ENCODE measurements at regions not wholly inside any gene's neighbourhood (a gene's known extent, or its start where the extent isn't known, plus 50 kb on each side); places are given as distances from the start of the nearest gene placed in this dataset.
"Not testable (repeated sequence)": the region's sequence is repeated elsewhere in the genome, so short reads cannot be mapped to it uniquely, and the experiment has no call there.

GRCh38 chr4:106803083-106803482, 233.0 kb downstream of the DKK2 start:
- Histone ChIP-seq H3K4me1 (replicated peaks) (no peaks in the 10 kb centered on the region), H3K27me3 (replicated peaks) (no peaks in the 10 kb centered on the region), H3K9me3 (replicated peaks) (no peaks in the 10 kb centered on the region), H3K36me3 (no peaks in the 10 kb centered on the region), H3K4me3 (no peak overlapping the region), H3K27ac (no peak overlapping the region)
- peak in 1 of 2 experiments; percentile 5 for DNase-seq (ENCODE audit: low read depth in 1 of 2, low spot score in 2 of 2)

- no peak for DNase-seq (ENCODE audit: low read depth in 1 of 2, low spot score in 2 of 2)
- H3K27me3 ChIP-seq (replicated peaks) = no peaks in the 10 kb centered on the region
- H3K4me1 ChIP-seq (replicated peaks) = no peaks in the 10 kb centered on the region
- H3K9me3 ChIP-seq (replicated peaks) = no peaks in the 10 kb centered on the region
- H3K4me3 ChIP-seq = no peak overlapping the region
- H3K36me3 ChIP-seq = no peaks in the 10 kb centered on the region
- H3K27ac ChIP-seq = no peak overlapping the region
Observed at GRCh38 chr4:106801386-106801785, 234.7 kb downstream of the DKK2 start.

- no peak overlapping the region for H3K4me3 ChIP-seq
- H3K4me1 ChIP-seq (replicated peaks) = no peaks in the 10 kb centered on the region
- H3K36me3 ChIP-seq = no peaks in the 10 kb centered on the region
- no peak overlapping the region for H3K27ac ChIP-seq
- no peak for DNase-seq (ENCODE audit: low read depth in 1 of 2, low spot score in 2 of 2)
- no peaks in the 10 kb centered on the region for H3K9me3 ChIP-seq (replicated peaks)
- H3K27me3 ChIP-seq (replicated peaks) = no peaks in the 10 kb centered on the region
Observed at GRCh38 chr4:106796876-106797275, 239.2 kb downstream of the DKK2 start.

- DNase-seq (ENCODE audit: low read depth in 1 of 2, low spot score in 2 of 2) = no peak
- no peaks in the 10 kb centered on the region for H3K36me3 ChIP-seq
- H3K9me3 ChIP-seq (replicated peaks) = no peaks in the 10 kb centered on the region
- H3K27ac ChIP-seq = no peak overlapping the region
- H3K27me3 ChIP-seq (replicated peaks) = no peaks in the 10 kb centered on the region
- no peak overlapping the region for H3K4me3 ChIP-seq
- no peaks in the 10 kb centered on the region for H3K4me1 ChIP-seq (replicated peaks)
Observed at GRCh38 chr4:106795326-106795725, 240.8 kb downstream of the DKK2 start.

- no peaks in the 10 kb centered on the region for H3K36me3 ChIP-seq
- no peak for DNase-seq (ENCODE audit: low read depth in 1 of 2, low spot score in 2 of 2)
- no peak overlapping the region for H3K27ac ChIP-seq
- no peaks in the 10 kb centered on the region for H3K27me3 ChIP-seq (replicated peaks)
- no peaks in the 10 kb centered on the region for H3K9me3 ChIP-seq (replicated peaks)
- no peak overlapping the region for H3K4me3 ChIP-seq
- no peaks in the 10 kb centered on the region for H3K4me1 ChIP-seq (replicated peaks)
Observed at GRCh38 chr4:106793933-106794332, 242.2 kb downstream of the DKK2 start.

- no peak for DNase-seq (ENCODE audit: low read depth in 1 of 2, low spot score in 2 of 2)
- Histone ChIP-seq H3K36me3 (no peaks in the 10 kb centered on the region), H3K4me3 (no peak overlapping the region), H3K4me1 (replicated peaks) (no peaks in the 10 kb centered on the region), H3K27me3 (replicated peaks) (no peaks in the 10 kb centered on the region), H3K27ac (no peak overlapping the region), H3K9me3 (replicated peaks) (no peaks in the 10 kb centered on the region)
Observed at GRCh38 chr4:106775636-106776035, 260.5 kb downstream of the DKK2 start.

GRCh38 chr4:106774055-106774454, 262.1 kb downstream of the DKK2 start:
- not testable (repeated sequence) for DNase-seq (ENCODE audit: low read depth in 1 of 2, low spot score in 2 of 2)

GRCh38 chr4:106773076-106773905, 262.8 kb downstream of the DKK2 start:
- H3K4me3 ChIP-seq = no peak overlapping the region
- no peaks in the 10 kb centered on the region for H3K27me3 ChIP-seq (replicated peaks)
- no peaks in the 10 kb centered on the region for H3K4me1 ChIP-seq (replicated peaks)
- H3K9me3 ChIP-seq (replicated peaks) = no peaks in the 10 kb centered on the region
- no peak for DNase-seq (ENCODE audit: low read depth in 1 of 2, low spot score in 2 of 2)
- H3K27ac ChIP-seq = no peak overlapping the region
- no peaks in the 10 kb centered on the region for H3K36me3 ChIP-seq

More at GRCh38 chr4:106774055-106774454, 262.1 kb downstream of the DKK2 start:
- H3K4me3 ChIP-seq; H3K27me3 ChIP-seq (replicated peaks); H3K36me3 ChIP-seq; H3K27ac ChIP-seq; H3K4me1 ChIP-seq (replicated peaks); H3K9me3 ChIP-seq (replicated peaks): not testable (repeated sequence)

GRCh38 chr4:106767991-106768390, 268.1 kb downstream of the DKK2 start:
- no peak overlapping the region for H3K27ac ChIP-seq

GRCh38 chr4:106766519-106766918, 269.6 kb downstream of the DKK2 start:
- H3K27ac ChIP-seq = no peak overlapping the region
- peak in 1 of 2 experiments; percentile 5 for DNase-seq (ENCODE audit: low read depth in 1 of 2, low spot score in 2 of 2)

More at GRCh38 chr4:106767991-106768390, 268.1 kb downstream of the DKK2 start:
- Histone ChIP-seq H3K27me3 (replicated peaks) (no peaks in the 10 kb centered on the region), H3K36me3 (no peaks in the 10 kb centered on the region), H3K9me3 (replicated peaks) (no peaks in the 10 kb centered on the region), H3K4me1 (replicated peaks) (no peaks in the 10 kb centered on the region), H3K4me3 (no peak overlapping the region)
- DNase-seq (ENCODE audit: low read depth in 1 of 2, low spot score in 2 of 2) = no peak

GRCh38 chr4:106764774-106765173, 271.3 kb downstream of the DKK2 start:
- Histone ChIP-seq H3K27me3 (replicated peaks) (no peaks in the 10 kb centered on the region), H3K4me1 (replicated peaks) (no peaks in the 10 kb centered on the region), H3K27ac (no peak overlapping the region), H3K4me3 (no peak overlapping the region), H3K36me3 (no peaks in the 10 kb centered on the region), H3K9me3 (replicated peaks) (no peaks in the 10 kb centered on the region)
- no peak for DNase-seq (ENCODE audit: low read depth in 1 of 2, low spot score in 2 of 2)

More at GRCh38 chr4:106766519-106766918, 269.6 kb downstream of the DKK2 start:
- no peak overlapping the region for H3K4me3 ChIP-seq
- H3K4me1 ChIP-seq (replicated peaks) = no peaks in the 10 kb centered on the region
- H3K27me3 ChIP-seq (replicated peaks) = no peaks in the 10 kb centered on the region
- no peaks in the 10 kb centered on the region for H3K9me3 ChIP-seq (replicated peaks)
- H3K36me3 ChIP-seq = no peaks in the 10 kb centered on the region

- H3K36me3 ChIP-seq = no peaks in the 10 kb centered on the region
- no peak overlapping the region for H3K4me3 ChIP-seq
- H3K27ac ChIP-seq = no peak overlapping the region
- no peaks in the 10 kb centered on the region for H3K9me3 ChIP-seq (replicated peaks)
- no peaks in the 10 kb centered on the region for H3K4me1 ChIP-seq (replicated peaks)
- no peak for DNase-seq (ENCODE audit: low read depth in 1 of 2, low spot score in 2 of 2)
- no peaks in the 10 kb centered on the region for H3K27me3 ChIP-seq (replicated peaks)
Observed at GRCh38 chr4:106762666-106763443, 273.3 kb downstream of the DKK2 start.

- Histone ChIP-seq H3K9me3 (replicated peaks) (no peaks in the 10 kb centered on the region), H3K27ac (no peak overlapping the region), H3K4me3 (no peak overlapping the region), H3K27me3 (replicated peaks) (no peaks in the 10 kb centered on the region), H3K4me1 (replicated peaks) (no peaks in the 10 kb centered on the region), H3K36me3 (no peaks in the 10 kb centered on the region)
- DNase-seq (ENCODE audit: low read depth in 1 of 2, low spot score in 2 of 2) = no peak
Observed at GRCh38 chr4:106753426-106753825, 282.7 kb downstream of the DKK2 start.

- Histone ChIP-seq H3K4me3 (no peak overlapping the region), H3K9me3 (replicated peaks) (no peaks in the 10 kb centered on the region; the same call in 1 of the 2 replicates), H3K4me1 (replicated peaks) (peaks cover 3% of the 10 kb centered on the region; the same call in 1 of the 2 replicates), H3K27me3 (replicated peaks) (no peaks in the 10 kb centered on the region), H3K36me3 (no peaks in the 10 kb centered on the region), H3K27ac (peak overlapping the region; percentile 5; the same call in 1 of the 2 replicates)
- peak in 1 of 2 experiments; percentile 48 for DNase-seq (ENCODE audit: low read depth in 1 of 2, low spot score in 2 of 2)
Observed at GRCh38 chr4:106746451-106746850, 289.7 kb downstream of the DKK2 start.
